PC-9 (cell line): ENCODE measurements at regions not wholly inside any gene's neighbourhood (a gene's known extent, or its start where the extent isn't known, plus 50 kb on each side); places are given as distances from the start of the nearest gene placed in this dataset.

Source experiments
- BruUV-seq: library from RNA; stranded (reverse); fragments of 400-500 nt; replicated peaks from 2 replicates; lab custom pipeline; 2021; lab: Mats Ljungman, UMichigan
- CTCF ChIA-PET: fragments of 300-600 bp; sonication (Branson Sonifier 250); formaldehyde crosslinking; loops from one replicate; lab custom pipeline; 2022; ENCODE audit warnings: antibody characterized with exemption; lab: Charles Lee
- POLR2A ChIA-PET: fragments of 300-600 bp; sonication (Branson Sonifier 250); formaldehyde crosslinking; loops from one replicate; lab custom pipeline; 2022; ENCODE audit warnings: antibody characterized with exemption; ENCODE audit not compliant: unreplicated experiment; lab: Charles Lee
- DNase-seq, 2 experiments: peaks; one replicate each; pipeline versions ENCODE4 v3.0.0 to v3.0.0-alpha.2; 2015 to 2022; ENCODE audit warnings: mixed read lengths in 1 of 2
- H2AFZ ChIP-seq: fragments of 200-600 bp; sonication (generic); 2 replicates; pipeline ENCODE4 v1.8.1; 2017; ENCODE audit warnings: antibody characterized with exemption
- H3F3A ChIP-seq: fragments of 200-600 bp; sonication (generic); 2 replicates; pipeline ENCODE4 v1.8.1; 2017; ENCODE audit warnings: antibody characterized with exemption, mild to moderate bottlenecking, low read depth; ENCODE audit not compliant: insufficient read depth
- H3K27ac ChIP-seq: fragments of 200-600 bp; sonication (generic); 2 replicates; pipeline ENCODE4 v1.6.1; 2016; ENCODE audit warnings: mixed run types
- H3K27me3 ChIP-seq: fragments of 200-600 bp; sonication (generic); 2 replicates; pipeline ENCODE4 v1.6.1; 2016; ENCODE audit warnings: low read depth, mixed run types; ENCODE audit not compliant: insufficient read depth
- H3K36me3 ChIP-seq: fragments of 200-600 bp; sonication (generic); 2 replicates; pipeline ENCODE4 v1.6.1; 2016; ENCODE audit warnings: low read depth, mixed run types
- H3K4me1 ChIP-seq: fragments of 200-600 bp; sonication (generic); replicated peaks from 2 replicates; pipeline ENCODE4 v1.6.1; 2016; ENCODE audit warnings: mixed run types; ENCODE audit not compliant: insufficient read depth
- H3K4me2 ChIP-seq: fragments of 200-600 bp; sonication (generic); 2 replicates; pipeline ENCODE4 v1.6.1; 2017; ENCODE audit warnings: mixed run types
- H3K4me3 ChIP-seq: fragments of 200-600 bp; sonication (generic); 2 replicates; pipeline ENCODE4 v1.6.1; 2016; ENCODE audit warnings: mixed run types
- H3K79me2 ChIP-seq: fragments of 200-600 bp; sonication (generic); 2 replicates; pipeline ENCODE4 v1.6.1; 2017; ENCODE audit warnings: low read depth, mixed run types
- H3K9me2 ChIP-seq: fragments of 200-600 bp; sonication (generic); 2 replicates; pipeline ENCODE4 v1.8.1; 2017; ENCODE audit warnings: mild to moderate bottlenecking; ENCODE audit not compliant: insufficient read depth
- H3K9me3 ChIP-seq: fragments of 200-600 bp; sonication (generic); 2 replicates; pipeline ENCODE4 v1.8.1; 2016; ENCODE audit warnings: low read depth; ENCODE audit not compliant: insufficient read depth
- H4K20me1 ChIP-seq: fragments of 200-600 bp; sonication (generic); 2 replicates; pipeline ENCODE4 v1.8.1; 2017; ENCODE audit not compliant: insufficient read depth
- EZH2 ChIP-seq: fragments of 200-600 bp; sonication (generic); IDR thresholded peaks from 2 replicates; pipeline ENCODE4 v1.8.0; 2017; ENCODE audit warnings: antibody characterized with exemption, low read depth
- intact Hi-C: fragments of 100-400 bp; cut with micrococcal nuclease; formaldehyde crosslinking; loops from one replicate; pipeline ENCODE4 v1.10.0; 2022; ENCODE audit not compliant: unreplicated experiment
- TF ChIP-seq, protein P1 (sequence below): fragments of 200-600 bp; sonication (generic); conservative IDR thresholded peaks from 2 replicates; pipeline ENCODE4 v1.6.1; 2017; ENCODE audit warnings: mixed run types, antibody characterized with exemption, mild to moderate bottlenecking, moderate library complexity

DNA sequence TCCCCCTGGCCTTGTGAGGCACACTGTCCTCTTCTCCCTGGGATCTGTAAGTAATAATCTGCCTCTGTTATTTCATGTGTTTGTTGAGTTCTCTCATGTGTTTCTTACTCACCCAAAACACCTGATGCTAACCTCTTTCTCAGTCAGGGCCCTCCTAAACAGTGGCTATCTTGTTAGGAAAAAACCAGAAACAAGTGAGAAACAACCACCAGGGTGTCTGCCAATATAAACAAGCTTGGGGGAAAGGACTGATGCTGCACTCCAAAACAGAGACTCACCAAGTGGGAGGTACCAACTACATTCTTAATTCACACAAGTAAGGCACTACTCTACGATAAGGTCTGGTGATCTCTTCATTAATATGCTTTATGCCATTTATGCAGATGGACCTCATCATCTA is 564.4 kb downstream of the SEMA5A start:
- H2AFZ ChIP-seq = no peak overlapping the region
- H3K79me2 ChIP-seq = no peaks in the 10 kb centered on the region
- POLR2A ChIA-PET = no interaction called here
- no peak overlapping the region for H3K4me2 ChIP-seq
- H3K36me3 ChIP-seq = no peaks in the 10 kb centered on the region
- no peak overlapping the region for H3K27ac ChIP-seq
- intact Hi-C loops = no loop called here
- no peaks in the 10 kb centered on the region for H3K9me3 ChIP-seq
- CTCF ChIA-PET = no interaction called here
- no peaks in the 10 kb centered on the region for H3K27me3 ChIP-seq
- H3K9me2 ChIP-seq = no peaks in the 10 kb centered on the region
- H3K4me1 ChIP-seq = no peaks in the 10 kb centered on the region
- H4K20me1 ChIP-seq = no peaks in the 10 kb centered on the region
- BruUV-seq = no TSS peak
- DNase-seq = no peak
- TF ChIP-seq EZH2 = no peak
- TF ChIP-seq, protein P1, sequence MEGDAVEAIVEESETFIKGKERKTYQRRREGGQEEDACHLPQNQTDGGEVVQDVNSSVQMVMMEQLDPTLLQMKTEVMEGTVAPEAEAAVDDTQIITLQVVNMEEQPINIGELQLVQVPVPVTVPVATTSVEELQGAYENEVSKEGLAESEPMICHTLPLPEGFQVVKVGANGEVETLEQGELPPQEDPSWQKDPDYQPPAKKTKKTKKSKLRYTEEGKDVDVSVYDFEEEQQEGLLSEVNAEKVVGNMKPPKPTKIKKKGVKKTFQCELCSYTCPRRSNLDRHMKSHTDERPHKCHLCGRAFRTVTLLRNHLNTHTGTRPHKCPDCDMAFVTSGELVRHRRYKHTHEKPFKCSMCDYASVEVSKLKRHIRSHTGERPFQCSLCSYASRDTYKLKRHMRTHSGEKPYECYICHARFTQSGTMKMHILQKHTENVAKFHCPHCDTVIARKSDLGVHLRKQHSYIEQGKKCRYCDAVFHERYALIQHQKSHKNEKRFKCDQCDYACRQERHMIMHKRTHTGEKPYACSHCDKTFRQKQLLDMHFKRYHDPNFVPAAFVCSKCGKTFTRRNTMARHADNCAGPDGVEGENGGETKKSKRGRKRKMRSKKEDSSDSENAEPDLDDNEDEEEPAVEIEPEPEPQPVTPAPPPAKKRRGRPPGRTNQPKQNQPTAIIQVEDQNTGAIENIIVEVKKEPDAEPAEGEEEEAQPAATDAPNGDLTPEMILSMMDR = no peak
- H3F3A ChIP-seq = no peaks in the 10 kb centered on the region
- H3K4me3 ChIP-seq = no peak overlapping the region

DNA sequence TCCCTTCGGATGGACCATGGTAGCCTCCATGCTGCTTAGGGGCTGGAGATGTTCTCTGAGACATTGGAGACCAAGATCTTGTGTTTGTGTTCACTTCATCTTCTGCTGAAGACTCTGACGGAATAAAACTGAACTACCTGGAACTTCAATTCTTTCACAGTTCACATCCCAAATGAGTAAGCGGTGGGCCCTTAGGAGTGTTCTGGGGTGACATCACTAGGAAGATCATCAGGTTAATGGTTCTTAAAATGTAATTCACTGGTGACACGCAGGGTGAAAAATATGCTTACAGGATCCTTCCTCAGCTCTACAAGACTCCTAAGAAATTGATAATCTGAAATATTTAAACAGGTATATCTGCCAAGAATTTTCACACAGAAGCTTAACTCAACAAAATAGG is 561.5 kb downstream of the SEMA5A start:
- H3K4me2 ChIP-seq = no peak overlapping the region
- no peaks in the 10 kb centered on the region for H3F3A ChIP-seq
- no peaks in the 10 kb centered on the region for H3K9me2 ChIP-seq
- ChIA-PET CTCF (no interaction called here), POLR2A (interaction anchor here (0.7 kb wide), 1 partner anchor 1214 kb away, joined by 3 read pairs; no protein-coding TSS in a partner anchor)
- peak overlapping the region; percentile 4; the same call in 1 of the 2 replicates for H2AFZ ChIP-seq
- H3K27me3 ChIP-seq = no peaks in the 10 kb centered on the region
- no peaks in the 10 kb centered on the region for H3K36me3 ChIP-seq
- H4K20me1 ChIP-seq = no peaks in the 10 kb centered on the region
- intact Hi-C loops = no loop called here
- no peak for DNase-seq
- no TSS peak for BruUV-seq
- TF ChIP-seq EZH2 = no peak
- TF ChIP-seq, protein P1 = no peak
- 0 out of 2 replicates have a peak, but pooled peaks cover 5% of the 10 kb centered on the region for H3K9me3 ChIP-seq
- no peak overlapping the region for H3K27ac ChIP-seq
- H3K4me3 ChIP-seq = no peak overlapping the region
- H3K79me2 ChIP-seq = no peaks in the 10 kb centered on the region
- no peaks in the 10 kb centered on the region for H3K4me1 ChIP-seq
